GM10248 (cell line): ENCODE measurements at regions not wholly inside any gene's neighbourhood (a gene's known extent, or its start where the extent isn't known, plus 50 kb on each side); places are given as distances from the start of the nearest gene placed in this dataset.
"Not testable (repeated sequence)": the region's sequence is repeated elsewhere in the genome, so short reads cannot be mapped to it uniquely, and the experiment has no call there.

Experiments used
- CTCF ChIA-PET: fragments of 300-600 bp; sonication (Branson Sonifier 250); formaldehyde crosslinking; extraction: SDS; loops from one replicate; lab custom pipeline; 2021; ENCODE audit warnings: antibody characterized with exemption; lab: Yijun Ruan, JAX
- POLR2A ChIA-PET: fragments of 350-650 bp; sonication (Branson Sonifier 250); formaldehyde crosslinking; extraction: SDS; loops from one replicate; lab custom pipeline; 2020; ENCODE audit warnings: antibody characterized with exemption; lab: Yijun Ruan, JAX
- DNase-seq: peaks from one replicate; pipeline ENCODE4 v3.0.0; 2012; ENCODE audit errors: extremely low spot score
- CTCF ChIP-seq: IDR thresholded peaks from 2 replicates; pipeline ENCODE4 v1.5.1; 2012; ENCODE audit warnings: mild to moderate bottlenecking, low read depth; ENCODE audit errors: extremely low read depth, missing control alignments, control extremely low read depth

GRCh38 chr2:59770651-59771050 is 782.8 kb downstream of the BCL11A start:
- no peak for DNase-seq
- ChIA-PET CTCF (no interaction called here), POLR2A (no interaction called here)
- no peak for TF ChIP-seq CTCF

GRCh38 chr2:59761966-59762365 is 791.5 kb downstream of the BCL11A start:
- no peak for TF ChIP-seq CTCF
- ChIA-PET CTCF (no interaction called here), POLR2A (no interaction called here)
- no peak for DNase-seq

- CTCF ChIA-PET: interaction anchor here (0.8 kb wide), 1 partner anchor 23 kb away, joined by 3 read pairs; no protein-coding TSS in a partner anchor
Measured at GRCh38 chr2:59756150-59756549, 797.3 kb downstream of the BCL11A start.

GRCh38 chr2:59754011-59754735 is 799.3 kb downstream of the BCL11A start:
- CTCF ChIA-PET: interaction anchor here (0.9 kb wide), 1 partner anchor 15 kb away, joined by 3 read pairs; no protein-coding TSS in a partner anchor
- no peak for DNase-seq
- no peak for TF ChIP-seq CTCF
- POLR2A ChIA-PET: no interaction called here

More at GRCh38 chr2:59756150-59756549, 797.3 kb downstream of the BCL11A start:
- POLR2A ChIA-PET: no interaction called here
- TF ChIP-seq CTCF: no peak
- no peak for DNase-seq

- TF ChIP-seq CTCF: no peak
- POLR2A ChIA-PET: no interaction called here
- DNase-seq: no peak
- CTCF ChIA-PET: interaction anchor here (1.7 kb wide), 1 partner anchor 15 kb away, joined by 4 read pairs; no protein-coding TSS in a partner anchor
Measured at GRCh38 chr2:59752512-59752911, 800.9 kb downstream of the BCL11A start.

GRCh38 chr2:59752071-59752470 is 801.4 kb downstream of the BCL11A start:
- no peak for TF ChIP-seq CTCF
- ChIA-PET CTCF (interaction anchor here (1.7 kb wide), 1 partner anchor 14 kb away, joined by 4 read pairs; no protein-coding TSS in a partner anchor), POLR2A (no interaction called here)

GRCh38 chr2:59751214-59751613 is 802.2 kb downstream of the BCL11A start:
- POLR2A ChIA-PET, CTCF ChIA-PET, DNase-seq: not testable (repeated sequence)

More at GRCh38 chr2:59752071-59752470, 801.4 kb downstream of the BCL11A start:
- no peak for DNase-seq
